ENCODE measurements at regions not wholly inside any gene's neighbourhood (a gene's known extent, or its start where the extent isn't known, plus 50 kb on each side); places are given as distances from the start of the nearest gene placed in this dataset.

DNA sequence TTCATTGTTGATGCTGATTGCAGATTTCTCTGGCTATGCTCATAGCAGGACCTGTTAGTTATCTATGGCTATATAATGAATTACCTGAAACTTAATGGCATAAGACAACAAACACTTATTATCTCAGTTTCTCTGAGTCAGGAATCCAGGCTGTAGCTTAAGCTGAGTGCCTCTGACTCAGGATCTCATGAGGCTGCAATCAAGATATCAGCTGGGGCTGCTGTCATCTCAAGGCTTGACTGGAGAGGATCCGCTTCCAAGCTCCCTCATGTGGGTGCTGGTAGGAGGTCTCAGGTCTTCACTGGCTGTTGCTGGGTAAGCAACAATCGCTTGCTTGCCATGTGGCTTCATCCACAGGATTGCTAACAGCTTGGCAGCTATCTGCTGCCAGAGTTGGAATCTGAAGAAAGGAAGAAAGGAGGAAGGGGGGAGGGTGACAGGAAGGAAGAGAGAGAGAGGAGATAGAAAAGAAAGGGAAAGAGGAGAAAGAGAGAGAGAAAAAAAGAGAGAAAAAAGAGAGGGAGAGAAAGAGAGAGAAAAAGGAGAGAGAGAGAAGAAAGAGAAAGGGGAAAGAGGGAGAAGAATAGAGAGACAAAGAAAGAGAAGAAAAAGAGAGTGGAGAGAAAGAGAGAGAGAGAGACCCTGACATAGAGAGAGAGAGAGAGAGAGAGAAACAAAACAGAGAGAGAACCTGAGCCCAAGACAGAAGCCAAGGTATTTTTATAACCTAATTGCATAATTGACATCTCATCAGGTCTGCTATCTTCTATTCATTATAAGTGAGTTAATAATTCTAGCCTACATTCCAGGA is 579.0 kb upstream of the BTBD3 start:
- peak; percentile 74 for DNase-seq
- Histone ChIP-seq H3K9me3 (ENCODE audit: control insufficient read depth, insufficient read depth, low read length) (no peaks in the 10 kb centered on the region), H2AK9ac (replicated peaks; ENCODE audit: low read depth, low read length, poor library complexity) (no peak overlapping the region), H2BK120ac (ENCODE audit: low read depth, low read length) (no peak overlapping the region), H3K4me2 (ENCODE audit: low read depth, low read length) (no peak overlapping the region), H3K36me3 (ENCODE audit: control insufficient read depth, insufficient read depth, low read length) (no peaks in the 10 kb centered on the region), H3K4ac (ENCODE audit: low read depth, low read length) (no peak overlapping the region), H3K4me3 (ENCODE audit: insufficient read depth, low read depth, low read length) (no peak overlapping the region), H4K91ac (ENCODE audit: insufficient read depth, low read depth, low read length) (no peak overlapping the region), H2BK20ac (ENCODE audit: low read depth, low read length) (no peak overlapping the region), H2AK5ac (ENCODE audit: low read depth, low read length) (no peak overlapping the region), H3K56ac (ENCODE audit: extremely low read depth, insufficient read depth, low read length) (no peak overlapping the region), H3K4me1 (ENCODE audit: control insufficient read depth, insufficient read depth, low read length) (0 out of 2 replicates have a peak, but pooled peaks cover 2% of the 10 kb centered on the region), H3K27ac (ENCODE audit: insufficient read depth, low read length) (no peak overlapping the region), H3K9ac (ENCODE audit: low read depth, low read length) (no peak overlapping the region), H3K79me1 (ENCODE audit: low read depth in 1 of 2, low read length in 2 of 2) (no peaks in the 10 kb centered on the region), H4K5ac (ENCODE audit: low read depth, low read length) (no peak overlapping the region), H2BK15ac (ENCODE audit: low read depth, low read length) (no peak overlapping the region), H4K20me1 (ENCODE audit: insufficient read depth, low read length) (no peaks in the 10 kb centered on the region), H4K8ac (ENCODE audit: low read depth in 2 of 2, low read length in 2 of 2) (no peak overlapping the region), H3K14ac (replicated peaks; ENCODE audit: low read depth, low read length) (no peak overlapping the region), H3K9me1 (ENCODE audit: insufficient read depth, low read length) (no peaks in the 10 kb centered on the region), H3K18ac (ENCODE audit: low read depth, low read length) (no peak overlapping the region), H2BK5ac (ENCODE audit: low read depth, low read length, poor library complexity, severe bottlenecking) (no peak overlapping the region), H2AFZ (replicated peaks; ENCODE audit: low read length, poor library complexity) (no peak overlapping the region), H3K23ac (ENCODE audit: low read depth, low read length) (no peak overlapping the region), H3K27me3 (ENCODE audit: control insufficient read depth, insufficient read depth, low read length) (peaks cover 4% of the 10 kb centered on the region; the same call in 1 of the 2 replicates)
- CTCF ChIA-PET: interaction anchor here (0.6 kb wide), 1 partner anchor 110 kb away, joined by 3 read pairs; no protein-coding TSS in a partner anchor
- 60% methylated on average over 2 of the region's 2 CpGs; no CpG with 5 or more reads in 1 of the 2 experiments for WGBS, 2 experiments (ENCODE audit: extremely low coverage in 2 of 2, insufficient read length in 1 of 2)
- no peak for ATAC-seq (ENCODE audit: low read depth)
- BruUV-seq (replicated peaks): no TSS peak
- TF ChIP-seq CEBPB (IDR thresholded peaks at IDR 0.05; ENCODE audit: low read depth, low read length) (no peak), CHD1 (IDR thresholded peaks at IDR 0.05; ENCODE audit: low read depth, low read length) (no peak), NFE2L2 (IDR thresholded peaks at IDR 0.05; ENCODE audit: low read depth, low read length) (0 out of 2 replicates have a peak, but pooled peaks have one; percentile 5), MAZ (IDR thresholded peaks at IDR 0.05; ENCODE audit: borderline replicate concordance, low read depth, low read length) (no peak), MAFK (IDR thresholded peaks at IDR 0.05; ENCODE audit: low read depth, low read length) (no peak), MXI1 (IDR thresholded peaks at IDR 0.05; ENCODE audit: borderline replicate concordance, low read depth, low read length) (no peak), RAD21 (IDR thresholded peaks at IDR 0.05; ENCODE audit: low read length) (no peak)
- in situ Hi-C loops (cut with MboI; ENCODE audit: low sequenced_read_pairs) (no loop called here), dilution Hi-C loops (cut with HindIII; ENCODE audit: low sequenced_read_pairs, unreplicated experiment) (no loop called here), intact Hi-C loops (cut with micrococcal nuclease) (no loop called here)
- POLR2A ChIA-PET (ENCODE audit: unreplicated experiment): no interaction called here
